ENCODE measurements at regions not wholly inside any gene's neighbourhood (a gene's known extent, or its start where the extent isn't known, plus 50 kb on each side); places are given as distances from the start of the nearest gene placed in this dataset.

- no peak overlapping the region for H3K27ac ChIP-seq (ENCODE audit: low read length)
- TF ChIP-seq CTCF (IDR thresholded peaks at IDR 0.05): no peak
- no peak for TF ChIP-seq REST (IDR thresholded peaks at IDR 0.05; ENCODE audit: insufficient read depth in 1 of 2, low read depth in 2 of 2, low read length in 1 of 2)
- TF ChIP-seq POLR2AphosphoS5 (IDR thresholded peaks at IDR 0.05; ENCODE audit: low read depth, low read length): no peak
- no peak for TF ChIP-seq TCF7L2 (IDR thresholded peaks at IDR 0.05; ENCODE audit: low read depth, low read length)
- no peak for TF ChIP-seq SIN3A (IDR thresholded peaks at IDR 0.05; ENCODE audit: borderline replicate concordance, insufficient read depth, low read depth, low read length)
- no peaks in the 10 kb centered on the region for H3K4me1 ChIP-seq (ENCODE audit: control insufficient read depth, insufficient read depth, low read length)
- intact Hi-C loops (cut with micrococcal nuclease; ENCODE audit: unreplicated experiment) (no loop called here), in situ Hi-C loops (cut with HindIII; ENCODE audit: low pct_unique_long_range_greater_than_20kb, low sequenced_read_pairs) (no loop called here)
- no peaks in the 10 kb centered on the region for H3K36me3 ChIP-seq (ENCODE audit: control insufficient read depth, insufficient read depth, low read length)
- no peaks in the 10 kb centered on the region for H3K27me3 ChIP-seq (ENCODE audit: control insufficient read depth, insufficient read depth, low read length)
- ChIA-PET CTCF (no interaction called here), POLR2A (no interaction called here)
- no peak for DNase-seq (ENCODE audit: low read depth, low spot score)
- no TSS peak for BruUV-seq (replicated peaks)
- ATAC-seq: no peak
- H3K4me3 ChIP-seq (ENCODE audit: low read depth in 2 of 2, low read length in 2 of 2): no peak overlapping the region
- no peaks in the 10 kb centered on the region for H3K9me3 ChIP-seq (ENCODE audit: control insufficient read depth, insufficient read depth, low read depth, low read length)
Measured at GRCh38 chr9:17003576-17004240, 131.1 kb upstream of the CNTLN start.

- Histone ChIP-seq H3K36me3 (ENCODE audit: control insufficient read depth, insufficient read depth, low read length) (no peaks in the 10 kb centered on the region), H3K4me3 (ENCODE audit: low read depth in 2 of 2, low read length in 2 of 2) (no peak overlapping the region), H3K4me1 (ENCODE audit: control insufficient read depth, insufficient read depth, low read length) (no peaks in the 10 kb centered on the region), H3K27ac (ENCODE audit: low read length) (no peak overlapping the region), H3K9me3 (ENCODE audit: control insufficient read depth, insufficient read depth, low read depth, low read length) (no peaks in the 10 kb centered on the region), H3K27me3 (ENCODE audit: control insufficient read depth, insufficient read depth, low read length) (no peaks in the 10 kb centered on the region)
- ChIA-PET CTCF (no interaction called here), POLR2A (no interaction called here)
- TF ChIP-seq SIN3A (IDR thresholded peaks at IDR 0.05; ENCODE audit: borderline replicate concordance, insufficient read depth, low read depth, low read length) (no peak), CTCF (IDR thresholded peaks at IDR 0.05) (no peak), REST (IDR thresholded peaks at IDR 0.05; ENCODE audit: insufficient read depth in 1 of 2, low read depth in 2 of 2, low read length in 1 of 2) (no peak)
- ATAC-seq: no peak
- no TSS peak for BruUV-seq (replicated peaks)
- DNase-seq (ENCODE audit: low read depth, low spot score): no peak
- intact Hi-C loops (cut with micrococcal nuclease; ENCODE audit: unreplicated experiment): no loop called here
- in situ Hi-C loops (cut with HindIII; ENCODE audit: low pct_unique_long_range_greater_than_20kb, low sequenced_read_pairs): no loop called here
Measured at GRCh38 chr9:16996901-16997491, 126.5 kb upstream of the BNC2 start.
